HG03045 (cell line): ENCODE measurements at regions not wholly inside any gene's neighbourhood (a gene's known extent, or its start where the extent isn't known, plus 50 kb on each side); places are given as distances from the start of the nearest gene placed in this dataset.

ENCODE experiments used
- ATAC-seq: cut with Tn5 transposase; IDR thresholded peaks from one replicate; pipeline ENCODE4 v1.9.1; 2021; ENCODE audit warnings: mild to moderate bottlenecking, moderate library complexity; ENCODE audit not compliant: unreplicated experiment

- no peak for ATAC-seq
These were observed 79.2 kb upstream of the UQCRFS1 start for GRCh38 chr19:29292153-29292552.

GRCh38 chr19:29292562-29292961 is 79.6 kb upstream of the UQCRFS1 start:
- no peak for ATAC-seq

GRCh38 chr19:29293292-29293691 is 80.3 kb upstream of the UQCRFS1 start:
- ATAC-seq = no peak

GRCh38 chr19:29293736-29294342 is 80.9 kb upstream of the UQCRFS1 start:
- ATAC-seq = no peak

- no peak for ATAC-seq
These were observed 81.4 kb upstream of the UQCRFS1 start for GRCh38 chr19:29294343-29294811.

- ATAC-seq = no peak
These were observed 82.3 kb upstream of the UQCRFS1 start for GRCh38 chr19:29295285-29295684.

- no peak for ATAC-seq
These were observed 84.4 kb upstream of the UQCRFS1 start for GRCh38 chr19:29297381-29297780.

- ATAC-seq = no peak
These were observed 86.7 kb upstream of the UQCRFS1 start for GRCh38 chr19:29299416-29300380.

GRCh38 chr19:29302002-29302928 is 89.3 kb upstream of the UQCRFS1 start:
- ATAC-seq = no peak

- no peak for ATAC-seq
These were observed 90.2 kb upstream of the UQCRFS1 start for GRCh38 chr19:29303069-29303718.

- ATAC-seq = no peak
These were observed 90.8 kb upstream of the UQCRFS1 start for GRCh38 chr19:29303719-29304090.

- no peak for ATAC-seq
These were observed 92.3 kb upstream of the UQCRFS1 start for GRCh38 chr19:29305268-29305667.

- no peak for ATAC-seq
These were observed 96.1 kb upstream of the UQCRFS1 start for GRCh38 chr19:29308977-29309590.

GRCh38 chr19:29309637-29310036 is 96.7 kb upstream of the UQCRFS1 start:
- no peak for ATAC-seq

GRCh38 chr19:29311191-29311790 is 98.3 kb upstream of the UQCRFS1 start:
- no peak for ATAC-seq

- no peak for ATAC-seq
These were observed 102.7 kb upstream of the UQCRFS1 start for GRCh38 chr19:29315556-29316190.

- ATAC-seq = no peak
These were observed 105.6 kb upstream of the UQCRFS1 start for GRCh38 chr19:29318581-29318980.

GRCh38 chr19:29320086-29320485 is 107.1 kb upstream of the UQCRFS1 start:
- no peak for ATAC-seq

- no peak for ATAC-seq
These were observed 107.7 kb upstream of the UQCRFS1 start for GRCh38 chr19:29320618-29321017.
